Astrocyte (in vitro differentiated cells and primary cell): ENCODE measurements at regions not wholly inside any gene's neighbourhood (a gene's known extent, or its start where the extent isn't known, plus 50 kb on each side); places are given as distances from the start of the nearest gene placed in this dataset.
"Not testable (repeated sequence)": the region's sequence is repeated elsewhere in the genome, so short reads cannot be mapped to it uniquely, and the experiment has no call there.

ENCODE experiments used
- DNase-seq: peaks from one replicate; pipeline ENCODE4 v3.0.0-alpha.2; 2010; ENCODE audit warnings: low read depth
- FAIRE-seq: peaks from 2 replicates; lab custom pipeline; 2011; peaks lifted over from hg19 to GRCh38; lab: Jason Lieb, UNC
- H2AFZ ChIP-seq: 2 replicates; pipeline ENCODE4 v1.6.0; 2012; ENCODE audit warnings: low read depth, low read length, inconsistent platforms
- H3K27ac ChIP-seq: 2 replicates; pipeline ENCODE4 v1.5.1; 2011; ENCODE audit warnings: low read depth, low read length, inconsistent platforms
- H3K27me3 ChIP-seq: 2 replicates; pipeline ENCODE4 v1.6.0; 2011; ENCODE audit warnings: low read length, inconsistent platforms; ENCODE audit not compliant: insufficient read depth
- H3K36me3 ChIP-seq: 2 replicates; pipeline ENCODE4 v1.5.1; 2011; ENCODE audit warnings: low read length, inconsistent platforms; ENCODE audit not compliant: insufficient read depth
- H3K4me1 ChIP-seq: 2 replicates; pipeline ENCODE4 v1.5.1; 2011; ENCODE audit warnings: low read length, inconsistent platforms; ENCODE audit not compliant: insufficient read depth
- H3K4me2 ChIP-seq: 2 replicates; pipeline ENCODE4 v1.6.0; 2012; ENCODE audit warnings: low read length, inconsistent platforms
- H3K4me3 ChIP-seq: 2 replicates; pipeline ENCODE4 v1.5.1; 2011; ENCODE audit warnings: low read depth, mild to moderate bottlenecking, low read length, inconsistent platforms; ENCODE audit not compliant: insufficient read depth
- H3K79me2 ChIP-seq: 2 replicates; pipeline ENCODE4 v1.6.0; 2012; ENCODE audit warnings: mild to moderate bottlenecking, low read length, inconsistent platforms; ENCODE audit not compliant: insufficient read depth
- H3K9ac ChIP-seq: 2 replicates; pipeline ENCODE4 v1.6.0; 2012; ENCODE audit warnings: mild to moderate bottlenecking, low read length, inconsistent platforms
- H3K9me3 ChIP-seq: 2 replicates; pipeline ENCODE4 v1.5.1; 2012; ENCODE audit warnings: low read depth, mild to moderate bottlenecking, low read length, inconsistent platforms; ENCODE audit not compliant: insufficient read depth
- H4K20me1 ChIP-seq: 2 replicates; pipeline ENCODE4 v1.6.0; 2012; ENCODE audit warnings: low read length, inconsistent platforms; ENCODE audit not compliant: insufficient read depth
- H3K27ac Mint-ChIP-seq: one replicate; pipeline ENCODE4 v1.8.0; 2021; ENCODE audit warnings: mild to moderate bottlenecking, mixed read lengths; ENCODE audit not compliant: unreplicated experiment
- H3K27me3 Mint-ChIP-seq: one replicate; pipeline ENCODE4 v1.8.0; 2021; ENCODE audit warnings: low read depth, mixed read lengths; ENCODE audit not compliant: unreplicated experiment
- H3K36me3 Mint-ChIP-seq: one replicate; pipeline ENCODE4 v1.8.0; 2021; ENCODE audit warnings: low read depth, mixed read lengths; ENCODE audit not compliant: unreplicated experiment
- H3K4me1 Mint-ChIP-seq: one replicate; pipeline ENCODE4 v1.8.0; 2021; ENCODE audit warnings: low read depth, mixed read lengths; ENCODE audit not compliant: unreplicated experiment
- H3K4me3 Mint-ChIP-seq: one replicate; pipeline ENCODE4 v1.8.0; 2021; ENCODE audit warnings: mild to moderate bottlenecking, moderate library complexity, mixed read lengths; ENCODE audit not compliant: unreplicated experiment
- H3K9me3 Mint-ChIP-seq: one replicate; pipeline ENCODE4 v1.8.0; 2021; ENCODE audit warnings: mild to moderate bottlenecking, mixed read lengths; ENCODE audit not compliant: unreplicated experiment
- CTCF ChIP-seq: IDR thresholded peaks from 2 replicates; pipeline ENCODE4 v1.5.1; 2011; ENCODE audit warnings: low read depth, mild to moderate bottlenecking, inconsistent platforms, low read length, moderate library complexity; ENCODE audit not compliant: insufficient read depth
- EZH2 ChIP-seq: IDR thresholded peaks from 2 replicates; pipeline ENCODE4 v1.6.1; 2012; ENCODE audit warnings: mild to moderate bottlenecking, low read length, inconsistent platforms; ENCODE audit not compliant: insufficient read depth

GRCh38 chr17:12195418-12195817, 174.7 kb downstream of the MAP2K4 start:
- Histone ChIP-seq H4K20me1 (no peaks in the 10 kb centered on the region), H3K9me3 (no peaks in the 10 kb centered on the region), H2AFZ (no peak overlapping the region), H3K27ac (no peak overlapping the region), H3K4me1 (no peaks in the 10 kb centered on the region), H3K27me3 (no peaks in the 10 kb centered on the region), H3K4me3 (no peak overlapping the region), H3K36me3 (no peaks in the 10 kb centered on the region), H3K79me2 (no peaks in the 10 kb centered on the region), H3K4me2 (no peak overlapping the region), H3K9ac (no peak overlapping the region)
- H3K27me3 Mint-ChIP-seq: peaks cover 5% of the 10 kb centered on the region
- no peaks in the 10 kb centered on the region for H3K4me1 Mint-ChIP-seq
- no peaks in the 10 kb centered on the region for H3K9me3 Mint-ChIP-seq
- no peak overlapping the region for H3K4me3 Mint-ChIP-seq
- no peaks in the 10 kb centered on the region for H3K36me3 Mint-ChIP-seq
- no peak for DNase-seq
- no peak for TF ChIP-seq CTCF
- TF ChIP-seq EZH2: no peak
- H3K27ac Mint-ChIP-seq: no peak overlapping the region
- no peak for FAIRE-seq

GRCh38 chr17:12201294-12201880, 180.7 kb downstream of the MAP2K4 start:
- no peaks in the 10 kb centered on the region for H3K36me3 Mint-ChIP-seq
- no peaks in the 10 kb centered on the region for H3K4me1 Mint-ChIP-seq
- H2AFZ ChIP-seq: no peak overlapping the region
- no peak overlapping the region for H3K9ac ChIP-seq
- H3K4me3 Mint-ChIP-seq: no peak overlapping the region
- no peak overlapping the region for H3K27ac ChIP-seq
- DNase-seq (no peak), FAIRE-seq (no peak)
- no peaks in the 10 kb centered on the region for H4K20me1 ChIP-seq
- no peak overlapping the region for H3K4me3 ChIP-seq
- no peak overlapping the region for H3K4me2 ChIP-seq
- no peaks in the 10 kb centered on the region for H3K79me2 ChIP-seq
- no peaks in the 10 kb centered on the region for H3K4me1 ChIP-seq
- H3K9me3 ChIP-seq: no peaks in the 10 kb centered on the region
- no peak for TF ChIP-seq EZH2
- no peak for TF ChIP-seq CTCF
- peaks cover 6% of the 10 kb centered on the region for H3K27me3 Mint-ChIP-seq
- H3K27me3 ChIP-seq: no peaks in the 10 kb centered on the region
- H3K27ac Mint-ChIP-seq: no peak overlapping the region
- H3K36me3 ChIP-seq: no peaks in the 10 kb centered on the region
- no peaks in the 10 kb centered on the region for H3K9me3 Mint-ChIP-seq

DNA sequence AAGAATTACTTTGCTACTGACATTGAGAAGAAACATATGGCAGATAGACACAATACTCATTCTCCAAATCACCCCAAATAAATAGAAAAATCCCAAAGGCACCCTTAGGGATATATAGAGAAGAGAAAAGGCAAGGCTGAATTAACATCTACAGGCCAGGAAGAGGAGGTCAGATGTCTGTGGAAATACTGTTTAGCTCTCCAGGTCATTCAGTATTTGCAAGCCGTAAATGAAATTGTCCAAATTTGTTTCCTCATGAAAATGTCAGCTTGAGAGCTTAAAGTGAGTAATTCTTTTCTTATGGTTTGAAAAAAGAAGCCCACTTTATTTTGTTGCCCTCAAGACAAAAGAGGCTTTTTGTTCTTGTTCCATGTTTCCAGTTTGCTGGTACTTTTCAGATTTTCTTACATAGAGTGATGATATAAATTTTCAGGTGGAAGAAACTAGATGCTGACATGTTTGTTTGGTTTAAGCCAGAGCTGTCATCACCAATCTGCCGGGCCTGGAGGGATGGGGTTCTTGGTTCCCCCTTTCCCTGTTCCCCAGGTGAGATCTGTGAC, 189.0 kb downstream of the MAP2K4 start:
- Mint-ChIP-seq H3K27me3 (peaks cover 7% of the 10 kb centered on the region), H3K27ac (no peak overlapping the region), H3K4me1 (no peaks in the 10 kb centered on the region), H3K4me3 (no peak overlapping the region), H3K9me3 (no peaks in the 10 kb centered on the region), H3K36me3 (no peaks in the 10 kb centered on the region)
- FAIRE-seq (no peak), DNase-seq (no peak)
- TF ChIP-seq CTCF (no peak), EZH2 (no peak)
- Histone ChIP-seq H3K4me1 (no peaks in the 10 kb centered on the region), H3K27me3 (no peaks in the 10 kb centered on the region), H3K4me3 (no peak overlapping the region), H3K9me3 (no peaks in the 10 kb centered on the region), H3K27ac (no peak overlapping the region), H4K20me1 (no peaks in the 10 kb centered on the region), H3K9ac (no peak overlapping the region), H3K4me2 (no peak overlapping the region), H3K36me3 (no peaks in the 10 kb centered on the region), H2AFZ (no peak overlapping the region), H3K79me2 (no peaks in the 10 kb centered on the region)

GRCh38 chr17:12220714-12221439, 200.2 kb downstream of the MAP2K4 start:
- not testable (repeated sequence) for H3K9me3 ChIP-seq, H3K4me3 ChIP-seq, FAIRE-seq, H3K36me3 Mint-ChIP-seq, H3K4me2 ChIP-seq, H3K27me3 ChIP-seq, H2AFZ ChIP-seq, H3K9ac ChIP-seq, H4K20me1 ChIP-seq, H3K4me3 Mint-ChIP-seq, H3K27ac ChIP-seq, H3K27ac Mint-ChIP-seq, H3K4me1 ChIP-seq, DNase-seq, H3K4me1 Mint-ChIP-seq, H3K36me3 ChIP-seq, H3K79me2 ChIP-seq, H3K9me3 Mint-ChIP-seq
- peaks cover 13% of the 10 kb centered on the region for H3K27me3 Mint-ChIP-seq
